Esophagus (tissue), 2 donors: ENCODE measurements at regions not wholly inside any gene's neighbourhood (a gene's known extent, or its start where the extent isn't known, plus 50 kb on each side); places are given as distances from the start of the nearest gene placed in this dataset.

Source experiments
- H3K27ac ChIP-seq, 2 donors: one replicate each; pipeline ENCODE4 v1.5.1; 2013; ENCODE audit warnings: low read depth in 2 of 2, mild to moderate bottlenecking in 2 of 2, inconsistent platforms in 1 of 2, low read length in 1 of 2, moderate library complexity in 1 of 2
- H3K27me3 ChIP-seq, 2 donors: one replicate each; pipeline ENCODE4 v1.6.1; 2013; ENCODE audit warnings: low read length in 2 of 2, control low read depth in 1 of 2, mild to moderate bottlenecking in 1 of 2; ENCODE audit not compliant: insufficient read depth in 2 of 2, control insufficient read depth in 1 of 2
- H3K36me3 ChIP-seq, 2 donors: one replicate each; pipeline ENCODE4 v1.6.1; 2013; ENCODE audit warnings: low read length in 1 of 2; ENCODE audit not compliant: control insufficient read depth in 2 of 2, insufficient read depth in 2 of 2
- H3K4me1 ChIP-seq, 2 donors: one replicate each; pipeline ENCODE4 v1.6.1; 2013; ENCODE audit warnings: low read length in 1 of 2; ENCODE audit not compliant: control insufficient read depth in 2 of 2, insufficient read depth in 2 of 2
- H3K4me3 ChIP-seq, 2 donors: one replicate each; pipeline ENCODE4 v1.5.1; 2013; ENCODE audit warnings: low read length in 2 of 2, mild to moderate bottlenecking in 2 of 2, low read depth in 1 of 2, moderate library complexity in 1 of 2
- H3K9me3 ChIP-seq, 2 donors: one replicate each; pipeline ENCODE4 v1.6.1; 2013; ENCODE audit warnings: mild to moderate bottlenecking in 2 of 2, low read depth in 1 of 2, low read length in 1 of 2, moderate library complexity in 1 of 2; ENCODE audit not compliant: control insufficient read depth in 2 of 2, insufficient read depth in 1 of 2
- WGBS, 2 donors: extraction: QIAGEN DNeasy Blood & Tissue Kit; methylation state at CpG; one replicate each; pipeline ENCODE4 v1.1.7; 2013; 5-methylcytosine and 5-hydroxymethylcytosine counted together
- donor health status: healthy with polysubstance abuse.
- donor health status: Bipolar disorder and iron deficiency.

DNA sequence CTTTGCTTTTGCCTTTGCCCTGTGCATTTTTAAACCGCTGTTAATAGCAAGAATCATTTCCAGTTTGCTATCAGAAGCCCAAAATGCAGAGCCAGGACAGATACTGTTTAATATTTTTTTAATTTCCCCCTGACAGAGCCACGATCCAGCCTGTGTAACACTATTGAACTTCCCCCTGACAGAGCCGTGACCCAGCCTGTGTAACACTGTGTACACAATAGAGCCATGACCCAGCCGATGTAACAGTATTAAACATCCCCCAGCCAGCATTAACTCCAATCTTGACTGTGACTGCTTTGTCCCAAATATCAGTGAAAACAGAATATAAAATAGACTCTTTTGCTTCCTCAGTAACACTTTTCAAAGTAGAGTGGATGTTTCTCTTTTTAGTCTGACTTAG lies 607.9 kb upstream of the CDH5 start:
- H3K27me3 ChIP-seq, result no peaks in the 10 kb centered on the region
- no peak overlapping the region for H3K4me3 ChIP-seq
- no peaks in the 10 kb centered on the region for H3K9me3 ChIP-seq
- no peaks in the 10 kb centered on the region for H3K4me1 ChIP-seq
- no peaks in the 10 kb centered on the region for H3K36me3 ChIP-seq
- 61 to 82% methylated on average over 4 of the region's 4 CpGs for WGBS, 2 donors
- H3K27ac ChIP-seq, result no peak overlapping the region

DNA sequence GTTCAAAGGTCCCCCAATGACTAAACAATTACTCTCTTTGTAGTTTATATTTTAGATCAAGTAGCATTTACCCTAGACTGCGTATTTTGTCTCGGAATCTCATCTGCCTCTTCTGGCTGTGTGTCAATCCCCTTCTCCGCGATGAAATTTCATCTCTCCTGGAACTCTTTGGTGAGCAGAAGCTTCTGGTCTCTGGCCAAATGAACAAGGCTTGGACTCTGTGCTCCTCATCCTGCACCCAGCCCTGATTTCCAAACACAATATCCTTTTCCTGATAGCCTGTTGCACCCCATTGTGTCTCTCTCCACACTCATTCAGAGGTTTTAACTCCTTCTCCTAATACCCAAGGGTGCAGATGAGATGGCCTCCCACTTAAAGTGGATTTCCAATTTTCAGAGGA lies 609.4 kb upstream of the CDH5 start:
- 75 to 79% methylated on average over 4 of the region's 4 CpGs for WGBS, 2 donors
- H3K4me3 ChIP-seq, result no peak overlapping the region

DNA sequence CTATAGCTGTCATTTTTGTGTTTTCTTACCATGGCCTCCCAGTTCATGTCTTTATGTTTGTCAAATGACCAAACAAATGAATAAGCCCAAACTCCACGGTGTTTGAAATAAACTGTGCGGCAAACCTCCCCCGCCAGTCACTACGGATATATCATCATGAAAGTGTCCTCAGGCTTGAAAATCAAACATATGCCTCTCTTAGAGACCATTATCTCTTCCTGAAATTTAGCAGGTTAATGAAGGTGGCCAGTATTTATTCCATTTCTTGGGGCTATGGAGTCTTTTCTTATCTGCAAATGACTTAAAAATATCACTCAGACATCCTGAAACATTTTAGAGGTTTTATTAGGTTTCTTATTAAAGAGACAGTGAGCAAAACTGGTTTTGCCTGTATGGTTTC lies 610.3 kb upstream of the CDH5 start:
- Histone ChIP-seq H3K27me3 (no peaks in the 10 kb centered on the region), H3K4me3 (no peak overlapping the region), H3K4me1 (no peaks in the 10 kb centered on the region), H3K36me3 (no peaks in the 10 kb centered on the region), H3K27ac (no peak overlapping the region), H3K9me3 (no peaks in the 10 kb centered on the region)
- 62 to 75% methylated on average over 4 of the region's 4 CpGs for WGBS, 2 donors

More for the DNA sequence above, 609.4 kb upstream of the CDH5 start:
- Histone ChIP-seq H3K27ac (no peak overlapping the region), H3K9me3 (no peaks in the 10 kb centered on the region), H3K36me3 (no peaks in the 10 kb centered on the region), H3K4me1 (no peaks in the 10 kb centered on the region), H3K27me3 (no peaks in the 10 kb centered on the region)

DNA sequence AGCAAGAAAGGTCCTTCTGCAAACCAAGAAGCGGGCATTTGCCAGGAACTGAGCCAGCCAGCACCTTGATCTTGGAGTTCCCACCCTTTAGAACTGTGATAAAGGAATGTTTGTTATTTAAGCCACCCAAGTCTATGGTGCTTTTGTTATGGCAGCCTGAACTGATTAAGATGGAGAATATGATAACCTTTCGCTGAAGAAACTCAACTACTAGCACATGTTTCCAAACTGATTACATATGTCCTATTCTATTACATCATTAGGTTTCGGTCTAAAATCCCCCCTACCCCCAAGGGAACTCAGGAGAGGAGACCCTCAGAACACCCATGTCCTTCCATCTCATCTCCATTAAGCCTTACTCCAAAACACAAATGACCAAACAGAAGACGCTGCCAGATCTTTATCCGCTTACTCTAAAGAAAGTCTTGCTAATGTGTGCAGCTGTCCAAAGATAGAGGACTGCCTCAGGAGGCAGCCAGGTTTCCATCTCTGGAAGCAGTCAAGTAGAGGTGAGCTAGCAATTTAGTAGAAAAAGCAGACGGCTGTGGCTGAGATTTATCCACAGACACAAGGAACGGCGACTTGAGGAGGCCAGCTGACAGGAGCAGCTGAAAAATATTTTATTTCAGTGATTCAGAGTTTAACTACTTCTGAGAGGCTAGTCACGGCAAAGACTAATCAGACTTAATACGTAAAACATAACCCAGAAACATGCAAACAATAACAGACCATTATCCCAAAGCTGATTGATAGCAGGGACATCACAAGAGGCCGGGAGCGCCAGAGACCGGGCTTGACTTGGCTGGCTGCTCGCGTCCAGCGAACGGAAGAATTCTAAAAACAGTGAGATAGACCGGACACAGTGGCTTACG lies 611.4 kb upstream of the CDH5 start:
- no peaks in the 10 kb centered on the region for H3K9me3 ChIP-seq
- no peaks in the 10 kb centered on the region for H3K36me3 ChIP-seq
- no peak overlapping the region for H3K27ac ChIP-seq
- H3K4me3 ChIP-seq, result no peak overlapping the region
- H3K4me1 ChIP-seq, result no peaks in the 10 kb centered on the region
- H3K27me3 ChIP-seq, result no peaks in the 10 kb centered on the region
- WGBS, 2 donors, result 79 to 80% methylated on average over 19 of the region's 19 CpGs

DNA sequence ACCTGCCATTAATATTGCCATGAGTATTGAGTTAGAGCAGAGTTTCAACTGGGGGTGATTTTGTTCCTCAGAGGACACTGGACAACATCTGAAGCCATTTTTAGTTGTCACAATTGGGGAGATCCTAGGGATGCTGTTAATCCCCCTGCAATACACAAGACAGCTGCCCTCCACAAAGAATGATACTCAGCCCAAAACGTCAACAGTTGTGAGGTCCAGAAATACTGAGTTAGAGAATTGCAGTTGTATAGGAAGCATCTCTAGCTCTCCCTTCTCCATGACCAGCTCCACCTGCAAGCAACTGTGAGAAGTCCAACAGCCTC lies 614.0 kb upstream of the CDH5 start:
- no peaks in the 10 kb centered on the region for H3K27me3 ChIP-seq
- H3K4me1 ChIP-seq, result no peaks in the 10 kb centered on the region
- 48 to 62% methylated on average over 1 of the region's 1 CpG for WGBS, 2 donors
- no peak overlapping the region for H3K4me3 ChIP-seq
- H3K9me3 ChIP-seq, result no peaks in the 10 kb centered on the region
- H3K27ac ChIP-seq, result no peak overlapping the region
- H3K36me3 ChIP-seq, result no peaks in the 10 kb centered on the region

DNA sequence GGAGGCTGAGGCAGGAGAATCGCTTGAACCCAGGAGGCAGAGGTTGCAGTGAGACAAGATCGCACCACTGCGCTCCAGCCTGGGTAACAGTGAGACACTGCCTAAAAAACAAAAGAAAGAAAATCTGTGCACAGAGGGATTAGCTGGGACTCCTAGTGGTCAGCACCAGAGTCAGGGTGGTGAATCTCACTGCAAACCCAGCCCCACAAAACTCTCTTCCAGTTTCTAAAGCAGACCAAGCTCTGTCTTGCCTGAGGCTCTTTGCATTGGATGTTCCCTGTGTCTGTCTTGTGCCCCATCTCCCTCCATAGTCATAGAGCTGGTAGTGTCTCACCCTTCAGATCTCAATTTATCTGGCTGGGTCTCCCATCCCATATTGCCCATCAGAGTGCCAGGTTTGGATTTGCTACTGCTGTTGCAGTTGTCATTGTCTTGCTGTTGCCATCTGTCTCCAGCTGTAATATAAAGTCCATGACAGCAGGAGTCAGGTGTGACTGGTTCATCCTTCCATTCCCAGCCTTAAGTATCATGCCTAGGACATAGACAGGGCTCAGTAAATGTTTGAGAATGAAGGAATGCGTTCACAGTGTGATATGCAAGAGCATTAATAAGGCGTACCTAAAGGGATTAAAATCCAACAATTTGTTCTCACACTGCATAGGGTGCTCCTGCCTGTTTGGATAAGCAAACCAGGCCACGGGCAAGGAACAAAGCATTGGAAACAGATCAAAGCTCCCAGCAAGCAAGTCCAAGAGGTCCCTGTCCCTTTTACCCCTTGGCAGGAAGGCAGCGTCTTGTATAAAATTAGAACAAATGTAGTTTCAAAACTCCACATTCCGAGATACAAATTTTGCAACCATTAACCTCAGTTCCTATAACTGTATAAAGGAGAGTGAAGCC lies 614.6 kb upstream of the CDH5 start:
- WGBS, 2 donors, result 68 to 69% methylated on average over 8 of the region's 8 CpGs
- H3K27me3 ChIP-seq, result no peaks in the 10 kb centered on the region
- H3K36me3 ChIP-seq, result no peaks in the 10 kb centered on the region
- H3K4me1 ChIP-seq, result no peaks in the 10 kb centered on the region
- no peak overlapping the region for H3K27ac ChIP-seq
- H3K9me3 ChIP-seq, result no peaks in the 10 kb centered on the region
- no peak overlapping the region for H3K4me3 ChIP-seq

DNA sequence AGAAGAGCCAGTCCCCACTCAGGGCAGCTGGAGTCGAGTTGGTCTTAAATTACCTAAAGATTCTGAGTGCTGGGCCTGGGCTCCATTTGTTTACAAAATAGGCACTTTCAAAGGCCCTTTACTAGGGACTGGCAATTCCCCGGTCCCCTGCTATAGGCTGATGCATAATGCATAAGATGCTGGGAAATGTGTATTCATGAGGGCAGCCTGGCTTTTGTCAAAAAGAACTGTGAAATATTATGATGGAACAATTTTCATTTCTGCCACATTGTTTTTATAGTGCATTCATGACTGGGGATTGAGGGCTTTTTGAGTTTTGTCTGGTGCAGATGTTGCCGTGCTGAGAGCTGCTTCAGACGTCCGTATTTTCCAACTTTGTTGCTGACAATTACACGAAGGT lies 617.0 kb upstream of the CDH5 start:
- no peak overlapping the region for H3K4me3 ChIP-seq
- 59 to 69% methylated on average over 6 of the region's 6 CpGs for WGBS, 2 donors
- H3K4me1 ChIP-seq, result no peaks in the 10 kb centered on the region
- H3K27ac ChIP-seq, result no peak overlapping the region
- H3K9me3 ChIP-seq, result no peaks in the 10 kb centered on the region
- H3K27me3 ChIP-seq, result no peaks in the 10 kb centered on the region
- H3K36me3 ChIP-seq, result no peaks in the 10 kb centered on the region

DNA sequence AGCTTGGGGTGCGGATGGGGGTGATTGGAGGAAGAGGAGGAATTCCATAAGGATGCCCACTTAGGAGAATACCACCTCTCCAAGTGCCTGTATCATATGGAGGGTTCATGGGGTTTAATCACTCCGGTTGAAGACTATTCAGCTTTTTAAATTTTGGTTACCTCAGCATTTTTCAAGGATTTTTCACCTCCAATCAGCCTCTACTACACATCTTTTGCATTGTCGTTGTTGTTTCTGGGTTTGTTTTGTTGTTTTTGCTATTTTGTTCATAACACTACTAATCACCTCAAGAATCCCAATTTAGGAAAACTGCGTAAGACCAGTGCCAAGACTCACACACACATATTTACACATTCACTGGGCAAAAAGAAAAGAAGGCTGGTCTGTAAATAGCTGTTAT lies 619.5 kb upstream of the CDH5 start:
- H3K4me1 ChIP-seq, result no peaks in the 10 kb centered on the region
- H3K36me3 ChIP-seq, result no peaks in the 10 kb centered on the region
- 88 to 93% methylated on average over 4 of the region's 4 CpGs for WGBS, 2 donors
- H3K27me3 ChIP-seq, result no peaks in the 10 kb centered on the region
- H3K9me3 ChIP-seq, result no peaks in the 10 kb centered on the region
- H3K27ac ChIP-seq, result no peak overlapping the region
- H3K4me3 ChIP-seq, result no peak overlapping the region

DNA sequence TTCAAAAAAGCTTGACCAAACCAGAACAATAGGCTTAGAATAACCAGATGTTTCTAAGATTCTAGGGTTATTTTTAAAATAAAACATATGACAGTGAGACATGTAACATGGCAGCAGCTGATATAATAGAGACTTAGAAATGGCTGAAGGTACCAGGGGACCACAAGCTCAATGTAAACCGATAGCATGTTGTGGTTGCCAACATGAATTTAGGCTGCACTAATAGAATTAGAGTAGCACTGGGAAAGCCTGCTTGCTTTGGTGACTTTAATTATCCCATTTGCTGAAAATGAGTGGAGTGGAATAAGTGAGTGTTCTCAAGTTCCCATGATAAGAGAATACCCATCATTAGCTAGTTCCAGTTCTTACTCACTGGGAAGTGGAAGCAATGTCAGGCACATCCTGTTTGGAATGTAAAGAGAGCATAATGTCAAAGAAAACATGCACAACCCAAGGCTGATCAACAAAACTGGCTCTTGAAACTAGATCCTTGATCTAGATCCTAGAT lies 621.2 kb upstream of the CDH5 start:
- Histone ChIP-seq H3K9me3 (no peaks in the 10 kb centered on the region), H3K27ac (no peak overlapping the region), H3K27me3 (no peaks in the 10 kb centered on the region), H3K4me3 (no peak overlapping the region), H3K4me1 (no peaks in the 10 kb centered on the region), H3K36me3 (no peaks in the 10 kb centered on the region)
- WGBS, 2 donors, result 85 to 97% methylated on average over 1 of the region's 1 CpG
